CD14-positive monocyte (primary cell): ENCODE measurements at regions not wholly inside any gene's neighbourhood (a gene's known extent, or its start where the extent isn't known, plus 50 kb on each side); places are given as distances from the start of the nearest gene placed in this dataset.

Experiments
- DNase-seq, 3 donors: peaks; one replicate each; pipeline ENCODE4 v3.0.0-alpha.2; 2011 to 2022
- H2AFZ ChIP-seq: 2 replicates; pipeline ENCODE4 v1.6.0; 2012; ENCODE audit warnings: mild to moderate bottlenecking, low read depth, low read length, inconsistent platforms; ENCODE audit not compliant: insufficient read depth, poor library complexity, severe bottlenecking
- H3K27ac ChIP-seq, 2 donors: 1 replicate in 1 of 2; 2 replicates in 1 of 2; pipeline ENCODE4 v1.5.1; 2012 to 2013; ENCODE audit warnings: low read length in 2 of 2, control low read depth in 1 of 2, inconsistent platforms in 1 of 2, low read depth in 1 of 2, mild to moderate bottlenecking in 1 of 2
- H3K27me3 ChIP-seq, 2 donors: one replicate each; pipeline versions ENCODE4 v1.6.0 to v1.6.1; 2011 to 2013; ENCODE audit warnings: low read length in 2 of 2; ENCODE audit not compliant: control insufficient read depth in 2 of 2, insufficient read depth in 2 of 2
- H3K36me3 ChIP-seq, 2 donors: replicated peaks in 1 of 2; 1 replicate in 1 of 2; 2 replicates in 1 of 2; pipeline versions ENCODE4 v1.5.1 to v1.6.1; 2012 to 2013; ENCODE audit warnings: low read length in 2 of 2, control low read depth in 1 of 2, inconsistent platforms in 1 of 2, mild to moderate bottlenecking in 1 of 2; ENCODE audit not compliant: insufficient read depth in 2 of 2, control insufficient read depth in 1 of 2
- H3K4me1 ChIP-seq, 2 donors: 1 replicate in 1 of 2; 2 replicates in 1 of 2; pipeline versions ENCODE4 v1.5.1 to v1.6.1; 2012 to 2013; ENCODE audit warnings: low read length in 2 of 2, control low read depth in 1 of 2, inconsistent platforms in 1 of 2, mild to moderate bottlenecking in 1 of 2, moderate library complexity in 1 of 2; ENCODE audit not compliant: insufficient read depth in 2 of 2, control insufficient read depth in 1 of 2
- H3K4me2 ChIP-seq: replicated peaks from 2 replicates; pipeline ENCODE3; 2012; ENCODE audit warnings: low read length, moderate library complexity, mild to moderate bottlenecking; ENCODE audit not compliant: poor library complexity, severe bottlenecking; ENCODE audit errors: extremely low read depth
- H3K4me3 ChIP-seq, 3 experiments: fragments of 200-600 bp in 1 of 3; sonication (generic) in 1 of 3; replicated peaks in 1 of 3; 1 replicate in 2 of 3; 2 replicates in 1 of 3; pipeline ENCODE4 v1.5.1; 2011 to 2013; ENCODE audit warnings: low read length in 3 of 3, mild to moderate bottlenecking in 3 of 3, control low read depth in 2 of 3, low read depth in 2 of 3, inconsistent platforms in 1 of 3, moderate library complexity in 1 of 3
- H3K79me2 ChIP-seq: 2 replicates; pipeline ENCODE4 v1.6.0; 2012; ENCODE audit warnings: mild to moderate bottlenecking, control low read depth, inconsistent platforms, low read length, moderate library complexity; ENCODE audit not compliant: insufficient read depth
- H3K9ac ChIP-seq: 2 replicates; pipeline ENCODE4 v1.6.0; 2017; ENCODE audit warnings: low read length, mild to moderate bottlenecking; ENCODE audit not compliant: insufficient read depth, poor library complexity, severe bottlenecking
- H3K9me3 ChIP-seq, 2 donors: replicated peaks in 1 of 2; 1 replicate in 1 of 2; 2 replicates in 1 of 2; pipeline versions ENCODE4 v1.5.1 to v1.6.1; 2012 to 2013; ENCODE audit warnings: low read length in 2 of 2, control low read depth in 1 of 2; ENCODE audit not compliant: control insufficient read depth in 1 of 2, insufficient read depth in 1 of 2
- H4K20me1 ChIP-seq: 2 replicates; pipeline ENCODE4 v1.6.0; 2012; ENCODE audit warnings: mild to moderate bottlenecking, low read length, control low read depth, moderate library complexity; ENCODE audit not compliant: insufficient read depth
- H3K27ac Mint-ChIP-seq, 7 donors: one replicate each; pipeline ENCODE4 v1.8.0; 2020; ENCODE audit warnings: mild to moderate bottlenecking in 7 of 7, mixed read lengths in 7 of 7, moderate library complexity in 6 of 7, inconsistent platforms in 2 of 7
- H3K27me3 Mint-ChIP-seq, 3 donors: one replicate each; pipeline ENCODE4 v1.8.0; 2021 to 2022; ENCODE audit warnings: low read depth in 3 of 3, mild to moderate bottlenecking in 3 of 3, mixed read lengths in 3 of 3, moderate library complexity in 3 of 3, inconsistent platforms in 1 of 3
- H3K36me3 Mint-ChIP-seq, 2 donors: one replicate each; pipeline ENCODE4 v1.8.0; 2020; ENCODE audit warnings: mixed read lengths in 2 of 2, inconsistent platforms in 1 of 2, mild to moderate bottlenecking in 1 of 2
- H3K4me1 Mint-ChIP-seq: one replicate; pipeline ENCODE4 v1.8.0; 2020; ENCODE audit warnings: mild to moderate bottlenecking, mixed read lengths
- H3K4me3 Mint-ChIP-seq, 2 donors: one replicate each; pipeline ENCODE4 v1.8.0; 2020; ENCODE audit warnings: mild to moderate bottlenecking in 2 of 2, mixed read lengths in 2 of 2, moderate library complexity in 1 of 2
- H3K9me3 Mint-ChIP-seq, 7 donors: one replicate each; pipeline ENCODE4 v1.8.0; 2020 to 2022; ENCODE audit warnings: mixed read lengths in 7 of 7, mild to moderate bottlenecking in 6 of 7, moderate library complexity in 6 of 7, inconsistent platforms in 2 of 7
- CTCF ChIP-seq: fragments of 200-600 bp; IDR thresholded peaks from one replicate; pipeline ENCODE4 v1.8.0; 2022; ENCODE audit warnings: antibody characterized with exemption, mild to moderate bottlenecking
- WGBS: methylation state at CpG from one replicate; pipeline ENCODE4 v1.1.5; 2013; ENCODE audit warnings: missing lambda C conversion rate; ENCODE audit not compliant: insufficient coverage; 5-methylcytosine and 5-hydroxymethylcytosine counted together
- intact Hi-C, 2 donors: fragments of 100-400 bp; cut with micrococcal nuclease; formaldehyde crosslinking; loops; one replicate each; pipeline versions ENCODE4 v1.15.0 to v1.15.1; 2023

- H3K9ac ChIP-seq = no peak overlapping the region
- no peak overlapping the region for H3K4me2 ChIP-seq
- no peak for DNase-seq
- Mint-ChIP-seq H3K27ac (no peak overlapping the region), H3K36me3 (no peaks in the 10 kb centered on the region), H3K27me3 (peaks cover 0 to 2% (median 0%) of the 10 kb centered on the region in 3 donors), H3K9me3 (no peaks in the 10 kb centered on the region), H3K4me3 (no peak overlapping the region), H3K4me1 (peaks cover 5% of the 10 kb centered on the region)
- no peaks in the 10 kb centered on the region for H4K20me1 ChIP-seq
- no peaks in the 10 kb centered on the region for H3K36me3 ChIP-seq
- no peaks in the 10 kb centered on the region for H3K4me1 ChIP-seq
- no peak overlapping the region for H2AFZ ChIP-seq
- TF ChIP-seq CTCF = no peak
- no peaks in the 10 kb centered on the region for H3K27me3 ChIP-seq
- no peaks in the 10 kb centered on the region for H3K9me3 ChIP-seq
- WGBS = 97% methylated on average over 3 of the region's 5 CpGs
- intact Hi-C loops = no loop called here
- no peak overlapping the region for H3K4me3 ChIP-seq
- no peaks in the 10 kb centered on the region for H3K79me2 ChIP-seq
- no peak overlapping the region for H3K27ac ChIP-seq
Observed at GRCh38 chr4:4671774-4672349, 130.0 kb upstream of the STX18 start.

- Histone ChIP-seq H3K4me2 (no peak overlapping the region), H3K4me3 (no peak overlapping the region), H3K36me3 (no peaks in the 10 kb centered on the region), H3K9ac (no peak overlapping the region), H3K27ac (no peak overlapping the region), H3K9me3 (no peaks in the 10 kb centered on the region), H3K27me3 (no peaks in the 10 kb centered on the region), H3K4me1 (no peaks in the 10 kb centered on the region), H4K20me1 (no peaks in the 10 kb centered on the region), H3K79me2 (no peaks in the 10 kb centered on the region), H2AFZ (no peak overlapping the region)
- no peaks in the 10 kb centered on the region for H3K36me3 Mint-ChIP-seq
- H3K9me3 Mint-ChIP-seq = no peaks in the 10 kb centered on the region
- intact Hi-C loops = no loop called here
- H3K27ac Mint-ChIP-seq = no peak overlapping the region
- 69% methylated on average over 4 of the region's 5 CpGs for WGBS
- peaks cover 0 to 2% (median 0%) of the 10 kb centered on the region in 3 donors for H3K27me3 Mint-ChIP-seq
- no peak for DNase-seq
- no peak for TF ChIP-seq CTCF
- peaks cover 5% of the 10 kb centered on the region for H3K4me1 Mint-ChIP-seq
- H3K4me3 Mint-ChIP-seq = no peak overlapping the region
Observed at GRCh38 chr4:4670869-4671268, 129.0 kb upstream of the STX18 start.
